HG02884 (cell line): ENCODE measurements at regions not wholly inside any gene's neighbourhood (a gene's known extent, or its start where the extent isn't known, plus 50 kb on each side); places are given as distances from the start of the nearest gene placed in this dataset.
A peak's percentile ranks its signal among the peaks of the same experiment; 100 is the strongest.

Experiments used
- ATAC-seq: cut with Tn5 transposase; IDR thresholded peaks from one replicate; pipeline ENCODE4 v1.9.1; 2021; ENCODE audit warnings: mild to moderate bottlenecking, moderate library complexity; ENCODE audit not compliant: unreplicated experiment

- peak; percentile 91 for ATAC-seq
Observed at GRCh38 chrX:2608638-2609430, 82.3 kb upstream of the CD99 start.

- no peak for ATAC-seq
Observed at GRCh38 chrX:2607113-2607512, 84.0 kb upstream of the CD99 start.

GRCh38 chrX:2600564-2600963, 90.5 kb upstream of the CD99 start:
- ATAC-seq = no peak

GRCh38 chrX:2596555-2597255, 94.4 kb upstream of the CD99 start:
- no peak for ATAC-seq

GRCh38 chrX:2596045-2596444, 95.0 kb upstream of the CD99 start:
- ATAC-seq = no peak

- no peak for ATAC-seq
Observed at GRCh38 chrX:2595258-2595657, 94.5 kb upstream of the DHRSX start.

- ATAC-seq = no peak
Observed at GRCh38 chrX:2594491-2594890, 93.7 kb upstream of the DHRSX start.

GRCh38 chrX:2592279-2592678, 91.5 kb upstream of the DHRSX start:
- ATAC-seq = no peak

- ATAC-seq = no peak
Observed at GRCh38 chrX:2589186-2590020, 88.6 kb upstream of the DHRSX start.

GRCh38 chrX:2588049-2588448, 87.3 kb upstream of the DHRSX start:
- ATAC-seq = no peak

- no peak for ATAC-seq
Observed at GRCh38 chrX:2587146-2587545, 86.4 kb upstream of the DHRSX start.

GRCh38 chrX:2585158-2585470, 84.3 kb upstream of the DHRSX start:
- no peak for ATAC-seq

GRCh38 chrX:2584251-2585157, 83.7 kb upstream of the DHRSX start:
- ATAC-seq = no peak

- ATAC-seq = no peak
Observed at GRCh38 chrX:2583194-2584162, 82.7 kb upstream of the DHRSX start.

- ATAC-seq = no peak
Observed at GRCh38 chrX:2582667-2583066, 81.9 kb upstream of the DHRSX start.

- ATAC-seq = no peak
Observed at GRCh38 chrX:2581296-2581695, 80.5 kb upstream of the DHRSX start.

GRCh38 chrX:2578864-2579263, 78.1 kb upstream of the DHRSX start:
- no peak for ATAC-seq

GRCh38 chrX:2577844-2578466, 77.2 kb upstream of the DHRSX start:
- no peak for ATAC-seq

- no peak for ATAC-seq
Observed at GRCh38 chrX:2576793-2577192, 76.0 kb upstream of the DHRSX start.
